GM23338 (cell line): ENCODE measurements at regions not wholly inside any gene's neighbourhood (a gene's known extent, or its start where the extent isn't known, plus 50 kb on each side); places are given as distances from the start of the nearest gene placed in this dataset.

Experiments
- ATAC-seq: fragments of 200-7000 bp; cut with Tn5 transposase; 3 replicates; pipeline ENCODE4 v1.9.1; 2020
- DNase-seq: peaks from one replicate; pipeline ENCODE4 v3.0.0-alpha.2; 2015; ENCODE audit warnings: low spot score
- H2AFZ ChIP-seq: fragments of 200-600 bp; sonication (generic); 2 replicates; pipeline ENCODE4 v1.8.0; 2016; ENCODE audit warnings: antibody characterized with exemption, mild to moderate bottlenecking, moderate library complexity
- H3F3A ChIP-seq: fragments of 200-600 bp; sonication (generic); replicated peaks from 2 replicates; pipeline ENCODE4 v1.8.0; 2017; ENCODE audit warnings: antibody characterized with exemption, mixed run types, low read depth
- H3K27ac ChIP-seq: fragments of 200-600 bp; sonication (generic); 2 replicates; pipeline ENCODE4 v1.6.1; 2016; ENCODE audit warnings: low read depth
- H3K27me3 ChIP-seq: fragments of 200-600 bp; sonication (generic); 2 replicates; pipeline ENCODE4 v1.8.0; 2016; ENCODE audit warnings: mild to moderate bottlenecking, mixed run types, moderate library complexity; ENCODE audit not compliant: insufficient read depth
- H3K36me3 ChIP-seq: fragments of 200-600 bp; sonication (generic); 2 replicates; pipeline ENCODE4 v1.8.0; 2016; ENCODE audit warnings: mild to moderate bottlenecking; ENCODE audit not compliant: insufficient read depth
- H3K4me1 ChIP-seq: fragments of 200-600 bp; sonication (generic); 2 replicates; pipeline ENCODE4 v1.8.0; 2016; ENCODE audit warnings: mild to moderate bottlenecking, moderate library complexity; ENCODE audit not compliant: insufficient read depth
- H3K4me2 ChIP-seq: fragments of 200-600 bp; sonication (generic); 2 replicates; pipeline ENCODE4 v1.7.1; 2017; ENCODE audit warnings: mixed run types
- H3K4me3 ChIP-seq: fragments of 200-600 bp; sonication (generic); 2 replicates; pipeline ENCODE4 v1.6.1; 2016; ENCODE audit warnings: mixed run types
- H3K79me2 ChIP-seq: fragments of 200-600 bp; sonication (generic); replicated peaks from 2 replicates; pipeline ENCODE4 v1.8.0; 2017; ENCODE audit warnings: mild to moderate bottlenecking; ENCODE audit not compliant: insufficient read depth
- H3K9me2 ChIP-seq: fragments of 200-600 bp; sonication (generic); 2 replicates; pipeline ENCODE4 v1.8.0; 2017; ENCODE audit not compliant: insufficient read depth
- H4K20me1 ChIP-seq: fragments of 200-600 bp; sonication (generic); replicated peaks from 2 replicates; pipeline ENCODE4 v1.8.0; 2017; ENCODE audit warnings: mild to moderate bottlenecking; ENCODE audit not compliant: insufficient read depth
- H3K27ac Mint-ChIP-seq: 2 replicates; pipeline ENCODE4 v1.8.0; 2020; ENCODE audit warnings: inconsistent platforms, mild to moderate bottlenecking, moderate library complexity, mixed read lengths
- H3K27me3 Mint-ChIP-seq: 3 replicates; pipeline ENCODE4 v1.8.0; 2022; ENCODE audit warnings: low read depth, mild to moderate bottlenecking, moderate library complexity, mixed read lengths, inconsistent platforms; ENCODE audit not compliant: insufficient read depth, poor library complexity
- H3K36me3 Mint-ChIP-seq: 3 replicates; pipeline ENCODE4 v1.8.0; 2021; ENCODE audit warnings: low read depth, mild to moderate bottlenecking, inconsistent platforms, moderate library complexity, mixed read lengths
- H3K4me1 Mint-ChIP-seq: 3 replicates; pipeline ENCODE4 v1.8.0; 2020; ENCODE audit warnings: mild to moderate bottlenecking, inconsistent platforms, mixed read lengths
- H3K4me3 Mint-ChIP-seq: 3 replicates; pipeline ENCODE4 v1.8.0; 2021; ENCODE audit warnings: moderate library complexity, mild to moderate bottlenecking, inconsistent platforms, mixed read lengths
- H3K9me3 Mint-ChIP-seq: 3 replicates; pipeline ENCODE4 v1.8.0; 2020; ENCODE audit warnings: moderate library complexity, mild to moderate bottlenecking, inconsistent platforms, mixed read lengths
- CREB1 ChIP-seq: fragments of 250-450 bp; sonication (Bioruptor Pico); IDR thresholded peaks from 2 replicates; pipeline ENCODE4 v1.5.0; 2020; ENCODE audit warnings: low read depth, mild to moderate bottlenecking, moderate library complexity
- EZH2 ChIP-seq: fragments of 200-600 bp; sonication (generic); IDR thresholded peaks from one replicate; pipeline ENCODE4 v1.8.0; 2017; ENCODE audit warnings: antibody characterized with exemption, mild to moderate bottlenecking, low read depth; ENCODE audit not compliant: unreplicated experiment
- JUNB ChIP-seq: IDR thresholded peaks from one replicate; pipeline ENCODE4 v1.6.1; 2016; ENCODE audit warnings: antibody characterized with exemption; ENCODE audit not compliant: unreplicated experiment
- ZNF331 ChIP-seq: fragments of 250-450 bp; sonication (Bioruptor Pico); IDR thresholded peaks from 2 replicates; pipeline ENCODE4 v1.5.0; 2020; ENCODE audit warnings: low read depth, mild to moderate bottlenecking, moderate library complexity
- ZNF462 ChIP-seq: fragments of 250-450 bp; sonication (Bioruptor Pico); IDR thresholded peaks from 2 replicates; pipeline ENCODE4 v1.5.0; 2020; ENCODE audit warnings: mild to moderate bottlenecking, moderate library complexity
- TF ChIP-seq, protein P1 (sequence below): IDR thresholded peaks from one replicate; pipeline ENCODE4 v1.6.1; 2018; ENCODE audit warnings: antibody characterized with exemption; ENCODE audit not compliant: unreplicated experiment
- TF ChIP-seq, protein P2 (sequence below): IDR thresholded peaks from 2 replicates; pipeline ENCODE4 v1.6.1; 2016; ENCODE audit warnings: antibody characterized with exemption

DNA sequence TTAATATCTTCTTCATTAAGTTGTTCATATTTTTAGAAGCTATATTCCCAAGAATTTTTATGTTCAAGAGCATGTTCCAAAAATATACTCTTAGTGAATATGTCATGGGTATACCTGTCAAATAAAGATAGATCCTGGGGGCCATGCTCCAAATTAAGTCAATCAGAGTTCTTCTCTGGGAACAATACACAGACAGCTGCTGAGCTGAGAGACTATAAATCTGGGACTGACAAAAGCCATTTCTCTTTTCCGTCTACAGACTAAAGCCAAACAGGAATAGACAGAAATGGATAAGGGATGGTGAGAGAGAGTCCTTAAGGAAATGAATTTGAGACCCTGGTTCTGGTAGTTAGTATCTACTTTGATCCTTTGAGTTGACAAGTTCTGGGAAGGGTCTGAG, 465.1 kb upstream of the RASGRP1 start (continued):
- no peak for TF ChIP-seq EZH2
- TF ChIP-seq, protein P1, sequence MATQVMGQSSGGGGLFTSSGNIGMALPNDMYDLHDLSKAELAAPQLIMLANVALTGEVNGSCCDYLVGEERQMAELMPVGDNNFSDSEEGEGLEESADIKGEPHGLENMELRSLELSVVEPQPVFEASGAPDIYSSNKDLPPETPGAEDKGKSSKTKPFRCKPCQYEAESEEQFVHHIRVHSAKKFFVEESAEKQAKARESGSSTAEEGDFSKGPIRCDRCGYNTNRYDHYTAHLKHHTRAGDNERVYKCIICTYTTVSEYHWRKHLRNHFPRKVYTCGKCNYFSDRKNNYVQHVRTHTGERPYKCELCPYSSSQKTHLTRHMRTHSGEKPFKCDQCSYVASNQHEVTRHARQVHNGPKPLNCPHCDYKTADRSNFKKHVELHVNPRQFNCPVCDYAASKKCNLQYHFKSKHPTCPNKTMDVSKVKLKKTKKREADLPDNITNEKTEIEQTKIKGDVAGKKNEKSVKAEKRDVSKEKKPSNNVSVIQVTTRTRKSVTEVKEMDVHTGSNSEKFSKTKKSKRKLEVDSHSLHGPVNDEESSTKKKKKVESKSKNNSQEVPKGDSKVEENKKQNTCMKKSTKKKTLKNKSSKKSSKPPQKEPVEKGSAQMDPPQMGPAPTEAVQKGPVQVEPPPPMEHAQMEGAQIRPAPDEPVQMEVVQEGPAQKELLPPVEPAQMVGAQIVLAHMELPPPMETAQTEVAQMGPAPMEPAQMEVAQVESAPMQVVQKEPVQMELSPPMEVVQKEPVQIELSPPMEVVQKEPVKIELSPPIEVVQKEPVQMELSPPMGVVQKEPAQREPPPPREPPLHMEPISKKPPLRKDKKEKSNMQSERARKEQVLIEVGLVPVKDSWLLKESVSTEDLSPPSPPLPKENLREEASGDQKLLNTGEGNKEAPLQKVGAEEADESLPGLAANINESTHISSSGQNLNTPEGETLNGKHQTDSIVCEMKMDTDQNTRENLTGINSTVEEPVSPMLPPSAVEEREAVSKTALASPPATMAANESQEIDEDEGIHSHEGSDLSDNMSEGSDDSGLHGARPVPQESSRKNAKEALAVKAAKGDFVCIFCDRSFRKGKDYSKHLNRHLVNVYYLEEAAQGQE, result no peak

DNA sequence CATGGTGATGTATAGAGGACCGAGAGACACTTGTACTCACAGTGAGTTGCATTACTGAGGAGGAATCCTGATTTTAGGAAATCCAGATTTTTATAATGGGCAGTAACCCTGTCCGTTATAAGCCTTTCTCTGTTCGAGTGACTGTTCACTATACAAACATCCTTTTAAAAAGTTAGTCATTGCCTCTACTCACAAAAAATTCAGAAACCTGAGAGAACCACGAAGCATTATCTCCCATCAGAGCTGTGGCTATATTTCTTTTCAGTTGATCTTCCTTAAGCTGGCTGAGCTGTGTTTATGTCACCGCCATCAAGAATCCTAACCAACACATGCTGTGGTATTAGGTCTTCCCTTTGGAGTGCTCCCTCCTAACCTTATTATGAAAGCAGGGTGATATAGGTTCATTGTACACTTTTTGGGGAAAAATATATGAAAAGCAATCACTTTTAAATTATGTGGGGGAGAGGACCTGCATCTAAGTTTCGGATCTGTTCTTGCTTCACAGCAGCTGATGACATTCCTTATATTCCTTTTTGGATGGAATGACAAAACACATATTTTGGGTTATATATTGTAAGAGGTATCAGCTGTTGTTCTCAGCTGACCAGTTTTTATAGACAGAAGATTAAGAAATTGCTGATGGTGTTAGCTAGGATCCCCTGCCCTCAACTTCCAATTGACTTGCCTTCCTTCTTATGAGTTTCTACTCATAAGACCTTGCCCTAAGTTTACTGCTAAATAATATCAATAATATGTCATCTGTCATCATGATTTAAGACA, 465.9 kb upstream of the RASGRP1 start:
- Histone ChIP-seq H2AFZ (no peak overlapping the region), H3K27ac (no peak overlapping the region), H3K4me3 (no peak overlapping the region), H3K4me1 (no peaks in the 10 kb centered on the region; the same call in 1 of the 2 replicates), H3K4me2 (no peak overlapping the region), H3K27me3 (no peaks in the 10 kb centered on the region), H4K20me1 (no peaks in the 10 kb centered on the region), H3F3A (no peaks in the 10 kb centered on the region), H3K9me2 (no peaks in the 10 kb centered on the region), H3K79me2 (no peaks in the 10 kb centered on the region), H3K36me3 (no peaks in the 10 kb centered on the region)
- Mint-ChIP-seq H3K27ac (no peak overlapping the region), H3K36me3 (no peaks in the 10 kb centered on the region), H3K4me1 (peaks cover 10% of the 10 kb centered on the region), H3K9me3 (no peaks in the 10 kb centered on the region), H3K27me3 (no peaks in the 10 kb centered on the region), H3K4me3 (no peak overlapping the region)
- ATAC-seq (no peak), DNase-seq (no peak)
- TF ChIP-seq CREB1 (CRISPR knock-in tag) (no peak), ZNF462 (CRISPR knock-in tag) (no peak), ZNF331 (CRISPR knock-in tag) (no peak), JUNB (no peak)
- TF ChIP-seq, protein P2, sequence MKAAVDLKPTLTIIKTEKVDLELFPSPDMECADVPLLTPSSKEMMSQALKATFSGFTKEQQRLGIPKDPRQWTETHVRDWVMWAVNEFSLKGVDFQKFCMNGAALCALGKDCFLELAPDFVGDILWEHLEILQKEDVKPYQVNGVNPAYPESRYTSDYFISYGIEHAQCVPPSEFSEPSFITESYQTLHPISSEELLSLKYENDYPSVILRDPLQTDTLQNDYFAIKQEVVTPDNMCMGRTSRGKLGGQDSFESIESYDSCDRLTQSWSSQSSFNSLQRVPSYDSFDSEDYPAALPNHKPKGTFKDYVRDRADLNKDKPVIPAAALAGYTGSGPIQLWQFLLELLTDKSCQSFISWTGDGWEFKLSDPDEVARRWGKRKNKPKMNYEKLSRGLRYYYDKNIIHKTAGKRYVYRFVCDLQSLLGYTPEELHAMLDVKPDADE, result no peak
- TF ChIP-seq, protein P1, result no peak
